Endothelial cell of umbilical vein (primary cell): ENCODE measurements at regions not wholly inside any gene's neighbourhood (a gene's known extent, or its start where the extent isn't known, plus 50 kb on each side); places are given as distances from the start of the nearest gene placed in this dataset.

Experiments
- BruUV-seq: library from RNA; stranded (reverse); fragments of 400-500 nt; replicated peaks from 2 replicates; lab custom pipeline; 2021; lab: Mats Ljungman, UMichigan
- CTCF ChIA-PET: fragments of 300-600, 350-600 bp; sonication (Branson Sonifier 250); formaldehyde crosslinking; loops from one replicate; lab custom pipeline; 2021; ENCODE audit warnings: antibody characterized with exemption, inconsistent platforms; lab: Charles Lee
- POLR2A ChIA-PET: fragments of 300-600, 350-600 bp; sonication (Branson Sonifier 250); formaldehyde crosslinking; loops from one replicate; lab custom pipeline; 2021; ENCODE audit warnings: antibody characterized with exemption, inconsistent platforms; lab: Charles Lee
- DNase-seq: peaks from one replicate; pipeline ENCODE4 v3.0.0-alpha.2; 2011; ENCODE audit warnings: low read depth, low spot score
- FAIRE-seq: peaks from 2 replicates; lab custom pipeline; 2011; peaks lifted over from hg19 to GRCh38; lab: Jason Lieb, UNC
- H2AFZ ChIP-seq: 2 replicates; pipeline ENCODE4 v1.6.0; 2012; ENCODE audit warnings: low read depth, low read length, control low read depth, inconsistent platforms
- H3K27ac ChIP-seq: 2 replicates; pipeline ENCODE4 v1.5.1; 2011; ENCODE audit warnings: low read depth, mild to moderate bottlenecking, control low read depth, low read length, moderate library complexity; ENCODE audit not compliant: insufficient read depth
- H3K27me3 ChIP-seq, 2 experiments: 2 replicates each; pipeline versions ENCODE4 v1.6.0 to v1.6.1; 2011; ENCODE audit warnings: low read length in 2 of 2, mixed read lengths in 1 of 2; ENCODE audit not compliant: control insufficient read depth in 2 of 2, insufficient read depth in 2 of 2
- H3K36me3 ChIP-seq, 2 experiments: 2 replicates in 1 of 2; 3 replicates in 1 of 2; pipeline ENCODE4 v1.5.1; 2011; ENCODE audit warnings: low read length in 2 of 2, mild to moderate bottlenecking in 1 of 2, moderate library complexity in 1 of 2; ENCODE audit not compliant: control insufficient read depth in 2 of 2, insufficient read depth in 2 of 2; ENCODE audit errors: extremely low read depth in 1 of 2
- H3K4me1 ChIP-seq: 3 replicates; pipeline ENCODE4 v1.5.1; 2011; ENCODE audit warnings: mild to moderate bottlenecking, low read length; ENCODE audit not compliant: control insufficient read depth, insufficient read depth; ENCODE audit errors: extremely low read depth
- H3K4me2 ChIP-seq: 2 replicates; pipeline ENCODE4 v1.6.1; 2011; ENCODE audit warnings: low read length, control low read depth, mixed read lengths; ENCODE audit not compliant: insufficient read depth
- H3K4me3 ChIP-seq, 3 experiments: fragments of 200-600 bp in 1 of 3; sonication (generic), shearing (Covaris generic) in 1 of 3; replicated peaks in 1 of 3; 2 replicates each; pipeline ENCODE4 v1.5.1; 2011 to 2016; ENCODE audit warnings: control low read depth in 3 of 3, low read length in 3 of 3, mild to moderate bottlenecking in 2 of 3, inconsistent platforms in 1 of 3, low read depth in 1 of 3, moderate library complexity in 1 of 3; ENCODE audit not compliant: insufficient read depth in 1 of 3
- H3K79me2 ChIP-seq: 2 replicates; pipeline ENCODE4 v1.6.0; 2012; ENCODE audit warnings: low read length, inconsistent platforms; ENCODE audit not compliant: control insufficient read depth, insufficient read depth
- H3K9ac ChIP-seq: replicated peaks from 2 replicates; pipeline ENCODE3; 2011; ENCODE audit warnings: low read length, control low read depth; ENCODE audit not compliant: insufficient read depth; ENCODE audit errors: extremely low read depth
- H3K9me1 ChIP-seq: replicated peaks from 3 replicates; pipeline ENCODE4 v1.6.0; 2011; ENCODE audit warnings: mild to moderate bottlenecking, low read length; ENCODE audit not compliant: control insufficient read depth, insufficient read depth; ENCODE audit errors: extremely low read depth
- H3K9me3 ChIP-seq: replicated peaks from 2 replicates; pipeline ENCODE4 v1.5.1; 2012; ENCODE audit warnings: low read length, inconsistent platforms; ENCODE audit not compliant: control insufficient read depth, insufficient read depth
- H4K20me1 ChIP-seq: replicated peaks from 2 replicates; pipeline ENCODE3; 2011; ENCODE audit warnings: mild to moderate bottlenecking, low read length; ENCODE audit not compliant: control insufficient read depth, insufficient read depth; ENCODE audit errors: extremely low read depth
- CTCF ChIP-seq, 2 donors: IDR thresholded peaks; 1 replicate in 1 of 2; 2 replicates in 1 of 2; pipeline ENCODE4 v1.5.1; 2011; ENCODE audit warnings: low read length in 2 of 2, mild to moderate bottlenecking in 2 of 2, moderate library complexity in 2 of 2, control low read depth in 1 of 2, inconsistent platforms in 1 of 2, low read depth in 1 of 2; ENCODE audit not compliant: insufficient read depth in 1 of 2; ENCODE audit errors: extremely low read depth in 1 of 2
- EZH2 ChIP-seq: IDR thresholded peaks from 2 replicates; pipeline ENCODE4 v1.6.1; 2012; ENCODE audit warnings: borderline replicate concordance, low read depth, mild to moderate bottlenecking, moderate library complexity, low read length, inconsistent platforms; ENCODE audit not compliant: severe bottlenecking
- FOS ChIP-seq: IDR thresholded peaks from 2 replicates; pipeline ENCODE4 v1.6.1; 2011; ENCODE audit warnings: mild to moderate bottlenecking, low read length, moderate library complexity, borderline replicate concordance; ENCODE audit not compliant: insufficient read depth
- GATA2 ChIP-seq: IDR thresholded peaks from 2 replicates; pipeline ENCODE4 v1.7.0; 2011; ENCODE audit warnings: low read depth, mild to moderate bottlenecking, moderate library complexity, mixed read lengths, low read length; ENCODE audit not compliant: insufficient read length, insufficient read depth
- JUN ChIP-seq: IDR thresholded peaks from 2 replicates; pipeline ENCODE4 v1.6.1; 2011; ENCODE audit warnings: borderline replicate concordance, low read depth; ENCODE audit not compliant: insufficient read length, insufficient read depth
- MAX ChIP-seq: IDR thresholded peaks from 2 replicates; pipeline ENCODE4 v1.6.1; 2011; ENCODE audit not compliant: insufficient read depth, insufficient read length
- MYC ChIP-seq: IDR thresholded peaks from one replicate; pipeline ENCODE4 v1.6.1; 2011; ENCODE audit warnings: mild to moderate bottlenecking, low read depth, low read length
- POLR2A ChIP-seq: IDR thresholded peaks from 2 replicates; pipeline ENCODE4 v1.6.1; 2012; ENCODE audit warnings: low read depth, mild to moderate bottlenecking, control low read depth, low read length
- POLR2AphosphoS5 ChIP-seq: IDR thresholded peaks from 2 replicates; pipeline ENCODE4 v1.6.1; 2012; ENCODE audit warnings: low read depth, mild to moderate bottlenecking, control low read depth, low read length, moderate library complexity; ENCODE audit not compliant: insufficient read depth
- dilution Hi-C: fragments of 300-500 bp; cut with MboI; formaldehyde crosslinking; loops from one replicate; pipeline ENCODE4 v1.15.0; 2019; ENCODE audit warnings: low sequenced_read_pairs; ENCODE audit not compliant: extremely low pct_ligation_motif_present
- intact Hi-C: fragments of 100-400 bp; cut with micrococcal nuclease; formaldehyde crosslinking; loops from one replicate; pipeline ENCODE4 v1.10.0; 2022

GRCh38 chr3:159785273-159785708, 203.3 kb upstream of the IL12A start:
- CTCF ChIA-PET = interaction anchor here (1.1 to 5.6 kb wide), 11 partner anchors 11 to 203 kb away, joined by 3 to 35 read pairs (median 5); partner anchors contain the start of gene IL12A
- Histone ChIP-seq H3K9ac (peak overlapping the region; percentile 12), H3K9me3 (no peaks in the 10 kb centered on the region), H2AFZ (no peak overlapping the region), H3K4me3 (no peak overlapping the region), H4K20me1 (no peaks in the 10 kb centered on the region), H3K36me3 (no peaks in the 10 kb centered on the region), H3K4me2 (peak overlapping the region; percentile 44), H3K4me1 (peaks cover 40% of the 10 kb centered on the region), H3K27me3 (no peaks in the 10 kb centered on the region), H3K79me2 (peaks cover 76% of the 10 kb centered on the region), H3K9me1 (no peaks in the 10 kb centered on the region), H3K27ac (no peak overlapping the region)
- FAIRE-seq (peak; percentile 12), DNase-seq (peak; percentile 74)
- BruUV-seq = no TSS peak
- dilution Hi-C loops = no loop called here
- POLR2A ChIA-PET = interaction anchor here (0.6 to 1.1 kb wide), 3 partner anchors 10 to 655 kb away, joined by 3 to 4 read pairs (median 3); no protein-coding TSS in a partner anchor
- no peak for TF ChIP-seq FOS
- no peak for TF ChIP-seq GATA2
- intact Hi-C loops = no loop called here

GRCh38 chr3:159786489-159787177, 202.0 kb upstream of the IL12A start:
- no TSS peak for BruUV-seq
- Histone ChIP-seq H3K27me3 (no peaks in the 10 kb centered on the region), H4K20me1 (no peaks in the 10 kb centered on the region), H3K9me3 (no peaks in the 10 kb centered on the region), H3K4me1 (peaks cover 40% of the 10 kb centered on the region), H3K4me3 (no peak overlapping the region), H3K4me2 (peak overlapping the region; percentile 85), H2AFZ (no peak overlapping the region), H3K9me1 (no peaks in the 10 kb centered on the region), H3K36me3 (no peaks in the 10 kb centered on the region), H3K9ac (peak overlapping the region; percentile 68), H3K27ac (peak overlapping the region; percentile 87), H3K79me2 (peaks cover 75% of the 10 kb centered on the region)
- TF ChIP-seq JUN (no peak), POLR2A (no peak), MYC (no peak), EZH2 (no peak), GATA2 (no peak), FOS (no peak), MAX (no peak), POLR2AphosphoS5 (no peak), CTCF (IDR thresholded peaks at IDR 0.05; ENCODE audit: extremely low read depth in 1 of 2, insufficient read depth in 1 of 2, low read depth in 1 of 2, low read length in 2 of 2) (no peak)
- FAIRE-seq (peak; percentile 66), DNase-seq (no peak)
- dilution Hi-C loops (no loop called here), intact Hi-C loops (loop anchor here (1.0 kb wide), 2 partner anchors 11 to 23 kb away; no protein-coding TSS in a partner anchor)
- CTCF ChIA-PET = interaction anchor here (1.0 to 5.6 kb wide), 7 partner anchors 12 to 200 kb away, joined by 3 to 35 read pairs (median 5); no protein-coding TSS in a partner anchor
- POLR2A ChIA-PET = interaction anchor here (1.3 to 2.2 kb wide), 2 partner anchors 21 to 23 kb away, joined by 4 to 9 read pairs; no protein-coding TSS in a partner anchor
